ENCODE measurements at regions not wholly inside any gene's neighbourhood (a gene's known extent, or its start where the extent isn't known, plus 50 kb on each side); places are given as distances from the start of the nearest gene placed in this dataset.

GRCh38 chr2:48118895-48119294 is 195.6 kb upstream of the FOXN2 start (continued):
- TF ChIP-seq ARID3B (CRISPR knock-in tag; IDR thresholded peaks at IDR 0.05; ENCODE audit: borderline replicate concordance) (no peak), DMBX1 (CRISPR knock-in tag; IDR thresholded peaks at IDR 0.05; ENCODE audit: borderline replicate concordance) (peak; percentile 76; the same call in 1 of the 2 replicates), SLC30A9 (CRISPR knock-in tag; IDR thresholded peaks at IDR 0.05) (no peak), POLR2G (IDR thresholded peaks at IDR 0.05; ENCODE audit: low read depth, low read length) (no peak), TEAD1 (CRISPR knock-in tag; IDR thresholded peaks at IDR 0.05) (peak in 1 of 2 experiments; percentile 75; a peak in 1 of 4 replicates), PTRF (tag; IDR thresholded peaks at IDR 0.05) (peak; percentile 89), HLTF (IDR thresholded peaks at IDR 0.05) (no peak), KDM4B (IDR thresholded peaks at IDR 0.05; ENCODE audit: borderline replicate concordance in 2 of 2, low read depth in 1 of 2) (no peak), LARP7 (IDR thresholded peaks at IDR 0.05) (no peak), ZNF232 (CRISPR knock-in tag; IDR thresholded peaks at IDR 0.05) (no peak), ZNF766 (CRISPR knock-in tag; conservative IDR thresholded peaks at IDR 0.05) (0 out of 2 replicates have a peak, but pooled peaks have one; percentile 51), MTF1 (CRISPR knock-in tag; IDR thresholded peaks at IDR 0.05; ENCODE audit: borderline replicate concordance) (no peak), HINFP (tag; conservative IDR thresholded peaks at IDR 0.05; ENCODE audit: low read depth) (peak; percentile 60; the same call in 1 of the 2 replicates), BCOR (IDR thresholded peaks at IDR 0.05) (no peak), E4F1 (CRISPR knock-in tag; IDR thresholded peaks at IDR 0.05; ENCODE audit: borderline replicate concordance) (no peak), SMARCB1 (IDR thresholded peaks at IDR 0.05; ENCODE audit: insufficient read length, low read depth) (no peak), CHD2 (IDR thresholded peaks at IDR 0.05; ENCODE audit: low read depth, low read length) (no peak), SNRNP70 (optimal IDR thresholded peaks at IDR 0.05; ENCODE audit: low read depth, low read length) (no peak), MECOM (CRISPR knock-in tag; IDR thresholded peaks at IDR 0.05) (peak; percentile 89), ARID4B (CRISPR knock-in tag; IDR thresholded peaks at IDR 0.05) (no peak)

All from K562 (cell line).